Neural cell (in vitro differentiated cells): ENCODE measurements at regions not wholly inside any gene's neighbourhood (a gene's known extent, or its start where the extent isn't known, plus 50 kb on each side); places are given as distances from the start of the nearest gene placed in this dataset.

ENCODE experiments used
- H2AFZ ChIP-seq: fragments of 200-600, 300-800 bp; sonication (generic), shearing (Covaris generic); 2 replicates; pipeline ENCODE4 v1.6.0; 2014; ENCODE audit warnings: low read depth, mild to moderate bottlenecking, antibody characterized with exemption, low read length, moderate library complexity
- H3F3A ChIP-seq: fragments of 200-600 bp; shearing (Covaris generic); 2 replicates; pipeline ENCODE4 v1.6.1; 2016; ENCODE audit warnings: mild to moderate bottlenecking, moderate library complexity, mixed read lengths, antibody characterized with exemption, low read length; ENCODE audit not compliant: insufficient read depth, poor library complexity, severe bottlenecking
- H3K27ac ChIP-seq: fragments of 200-600, 300-800 bp; sonication (generic), shearing (Covaris generic); 2 replicates; pipeline ENCODE4 v1.5.1; 2014; ENCODE audit warnings: mild to moderate bottlenecking, low read length, moderate library complexity
- H3K27me3 ChIP-seq: fragments of 300-800, 200-600 bp; sonication (generic), shearing (Covaris generic); 2 replicates; pipeline ENCODE4 v1.6.0; 2014; ENCODE audit warnings: mild to moderate bottlenecking, low read depth, low read length, moderate library complexity; ENCODE audit not compliant: insufficient read depth
- H3K36me3 ChIP-seq: fragments of 300-800, 200-600 bp; sonication (generic), shearing (Covaris generic); 2 replicates; pipeline ENCODE4 v1.5.1; 2014; ENCODE audit warnings: mild to moderate bottlenecking, antibody characterized with exemption, low read length, moderate library complexity; ENCODE audit not compliant: insufficient read depth
- H3K4me2 ChIP-seq: fragments of 300-800, 200-600 bp; sonication (generic), shearing (Covaris generic); 2 replicates; pipeline ENCODE4 v1.6.0; 2014; ENCODE audit warnings: mild to moderate bottlenecking, low read length
- H3K4me3 ChIP-seq: fragments of 300-800, 200-600 bp; sonication (generic), shearing (Covaris generic); 2 replicates; pipeline ENCODE4 v1.5.1; 2014; ENCODE audit warnings: mild to moderate bottlenecking, low read length, moderate library complexity
- H3K79me2 ChIP-seq: fragments of 200-600 bp; shearing (Covaris generic); replicated peaks from 2 replicates; pipeline ENCODE4 v1.6.0; 2014; ENCODE audit warnings: mild to moderate bottlenecking, low read length, moderate library complexity; ENCODE audit not compliant: insufficient read depth
- H3K9ac ChIP-seq: fragments of 300-800, 200-600 bp; sonication (generic), shearing (Covaris generic); 2 replicates; pipeline ENCODE4 v1.6.1; 2016; ENCODE audit warnings: mild to moderate bottlenecking, low read length, mixed read lengths
- H3K9me2 ChIP-seq: fragments of 200-600 bp; shearing (Covaris generic); 2 replicates; pipeline ENCODE4 v1.6.1; 2016; ENCODE audit warnings: mild to moderate bottlenecking, low read length, mixed read lengths; ENCODE audit not compliant: insufficient read depth
- H3K9me3 ChIP-seq: fragments of 200-600, 300-800 bp; sonication (generic), shearing (Covaris generic); 2 replicates; pipeline ENCODE4 v1.6.1; 2016; ENCODE audit warnings: mild to moderate bottlenecking, mixed run types, low read length, moderate library complexity, mixed read lengths
- H4K20me1 ChIP-seq: fragments of 200-600 bp; shearing (Covaris generic); 2 replicates; pipeline ENCODE4 v1.6.1; 2016; ENCODE audit warnings: mild to moderate bottlenecking, mixed run types; ENCODE audit not compliant: insufficient read depth
- EP300 ChIP-seq: fragments of 450-650 bp; conservative IDR thresholded peaks from 2 replicates; pipeline ENCODE4 v1.6.1; 2014; ENCODE audit warnings: antibody characterized with exemption, mild to moderate bottlenecking, moderate library complexity; ENCODE audit not compliant: poor library complexity, severe bottlenecking
- EZH2 ChIP-seq: fragments of 200-600, 300-800 bp; shearing (Covaris generic), sonication (generic); IDR thresholded peaks from 2 replicates; pipeline ENCODE4 v1.6.1; 2014; ENCODE audit warnings: antibody characterized with exemption, low read length, borderline replicate concordance, mild to moderate bottlenecking; ENCODE audit not compliant: insufficient read depth, poor library complexity, severe bottlenecking
- MXI1 ChIP-seq: fragments of 450-650 bp; conservative IDR thresholded peaks from 2 replicates; pipeline ENCODE4 v1.6.1; 2014; ENCODE audit warnings: antibody characterized with exemption, mild to moderate bottlenecking; ENCODE audit not compliant: poor library complexity, severe bottlenecking
- POLR2AphosphoS5 ChIP-seq: IDR thresholded peaks from 2 replicates; pipeline ENCODE4 v1.6.1; 2012
- RAD21 ChIP-seq: fragments of 450-650 bp; conservative IDR thresholded peaks from 2 replicates; pipeline ENCODE4 v1.6.1; 2014; ENCODE audit warnings: antibody characterized with exemption, mild to moderate bottlenecking, moderate library complexity
- SMC3 ChIP-seq: fragments of 450-650 bp; conservative IDR thresholded peaks from 2 replicates; pipeline ENCODE4 v1.6.1; 2014; ENCODE audit warnings: antibody characterized with exemption, mild to moderate bottlenecking, moderate library complexity; ENCODE audit not compliant: poor library complexity
- TAF1 ChIP-seq: IDR thresholded peaks from 2 replicates; pipeline ENCODE4 v1.6.1; 2012; ENCODE audit warnings: low read depth
- TF ChIP-seq, protein P1 (sequence below): fragments of 450-650 bp; IDR thresholded peaks from 2 replicates; pipeline ENCODE4 v1.5.1; 2014; ENCODE audit warnings: antibody characterized with exemption, mild to moderate bottlenecking, moderate library complexity; ENCODE audit not compliant: poor library complexity, severe bottlenecking
- TF ChIP-seq, protein P2 (sequence below): IDR thresholded peaks from 2 replicates; pipeline ENCODE4 v1.6.1; 2012; ENCODE audit warnings: borderline replicate concordance

GRCh38 chrX:97806238-97806637, 922.5 kb downstream of the RPA4 start:
- H3F3A ChIP-seq: no peaks in the 10 kb centered on the region
- no peak overlapping the region for H3K27ac ChIP-seq
- TF ChIP-seq RAD21: no peak
- no peak for TF ChIP-seq SMC3
- TF ChIP-seq, protein P1, sequence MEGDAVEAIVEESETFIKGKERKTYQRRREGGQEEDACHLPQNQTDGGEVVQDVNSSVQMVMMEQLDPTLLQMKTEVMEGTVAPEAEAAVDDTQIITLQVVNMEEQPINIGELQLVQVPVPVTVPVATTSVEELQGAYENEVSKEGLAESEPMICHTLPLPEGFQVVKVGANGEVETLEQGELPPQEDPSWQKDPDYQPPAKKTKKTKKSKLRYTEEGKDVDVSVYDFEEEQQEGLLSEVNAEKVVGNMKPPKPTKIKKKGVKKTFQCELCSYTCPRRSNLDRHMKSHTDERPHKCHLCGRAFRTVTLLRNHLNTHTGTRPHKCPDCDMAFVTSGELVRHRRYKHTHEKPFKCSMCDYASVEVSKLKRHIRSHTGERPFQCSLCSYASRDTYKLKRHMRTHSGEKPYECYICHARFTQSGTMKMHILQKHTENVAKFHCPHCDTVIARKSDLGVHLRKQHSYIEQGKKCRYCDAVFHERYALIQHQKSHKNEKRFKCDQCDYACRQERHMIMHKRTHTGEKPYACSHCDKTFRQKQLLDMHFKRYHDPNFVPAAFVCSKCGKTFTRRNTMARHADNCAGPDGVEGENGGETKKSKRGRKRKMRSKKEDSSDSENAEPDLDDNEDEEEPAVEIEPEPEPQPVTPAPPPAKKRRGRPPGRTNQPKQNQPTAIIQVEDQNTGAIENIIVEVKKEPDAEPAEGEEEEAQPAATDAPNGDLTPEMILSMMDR: no peak
- TF ChIP-seq MXI1: no peak
- TF ChIP-seq POLR2AphosphoS5: no peak
- TF ChIP-seq, protein P2, sequence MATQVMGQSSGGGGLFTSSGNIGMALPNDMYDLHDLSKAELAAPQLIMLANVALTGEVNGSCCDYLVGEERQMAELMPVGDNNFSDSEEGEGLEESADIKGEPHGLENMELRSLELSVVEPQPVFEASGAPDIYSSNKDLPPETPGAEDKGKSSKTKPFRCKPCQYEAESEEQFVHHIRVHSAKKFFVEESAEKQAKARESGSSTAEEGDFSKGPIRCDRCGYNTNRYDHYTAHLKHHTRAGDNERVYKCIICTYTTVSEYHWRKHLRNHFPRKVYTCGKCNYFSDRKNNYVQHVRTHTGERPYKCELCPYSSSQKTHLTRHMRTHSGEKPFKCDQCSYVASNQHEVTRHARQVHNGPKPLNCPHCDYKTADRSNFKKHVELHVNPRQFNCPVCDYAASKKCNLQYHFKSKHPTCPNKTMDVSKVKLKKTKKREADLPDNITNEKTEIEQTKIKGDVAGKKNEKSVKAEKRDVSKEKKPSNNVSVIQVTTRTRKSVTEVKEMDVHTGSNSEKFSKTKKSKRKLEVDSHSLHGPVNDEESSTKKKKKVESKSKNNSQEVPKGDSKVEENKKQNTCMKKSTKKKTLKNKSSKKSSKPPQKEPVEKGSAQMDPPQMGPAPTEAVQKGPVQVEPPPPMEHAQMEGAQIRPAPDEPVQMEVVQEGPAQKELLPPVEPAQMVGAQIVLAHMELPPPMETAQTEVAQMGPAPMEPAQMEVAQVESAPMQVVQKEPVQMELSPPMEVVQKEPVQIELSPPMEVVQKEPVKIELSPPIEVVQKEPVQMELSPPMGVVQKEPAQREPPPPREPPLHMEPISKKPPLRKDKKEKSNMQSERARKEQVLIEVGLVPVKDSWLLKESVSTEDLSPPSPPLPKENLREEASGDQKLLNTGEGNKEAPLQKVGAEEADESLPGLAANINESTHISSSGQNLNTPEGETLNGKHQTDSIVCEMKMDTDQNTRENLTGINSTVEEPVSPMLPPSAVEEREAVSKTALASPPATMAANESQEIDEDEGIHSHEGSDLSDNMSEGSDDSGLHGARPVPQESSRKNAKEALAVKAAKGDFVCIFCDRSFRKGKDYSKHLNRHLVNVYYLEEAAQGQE: no peak
- TF ChIP-seq EZH2: no peak
- TF ChIP-seq EP300: no peak
- TF ChIP-seq TAF1: no peak
- H3K9ac ChIP-seq: no peak overlapping the region
- no peaks in the 10 kb centered on the region for H3K79me2 ChIP-seq
- H3K9me2 ChIP-seq: no peaks in the 10 kb centered on the region
- H3K9me3 ChIP-seq: no peaks in the 10 kb centered on the region
- H3K4me2 ChIP-seq: no peak overlapping the region
- H4K20me1 ChIP-seq: no peaks in the 10 kb centered on the region
- H2AFZ ChIP-seq: no peak overlapping the region
- H3K4me3 ChIP-seq: no peak overlapping the region
- no peaks in the 10 kb centered on the region for H3K27me3 ChIP-seq
- H3K36me3 ChIP-seq: no peaks in the 10 kb centered on the region

- no peaks in the 10 kb centered on the region for H3F3A ChIP-seq
- no peaks in the 10 kb centered on the region for H3K36me3 ChIP-seq
- TF ChIP-seq RAD21 (no peak), EP300 (no peak), TAF1 (no peak), SMC3 (no peak), EZH2 (no peak), POLR2AphosphoS5 (no peak), MXI1 (no peak)
- TF ChIP-seq, protein P2: no peak
- TF ChIP-seq, protein P1: no peak
- no peak overlapping the region for H3K27ac ChIP-seq
- H3K4me2 ChIP-seq: no peak overlapping the region
- H3K27me3 ChIP-seq: no peaks in the 10 kb centered on the region
- no peaks in the 10 kb centered on the region for H4K20me1 ChIP-seq
- no peaks in the 10 kb centered on the region for H3K79me2 ChIP-seq
- no peaks in the 10 kb centered on the region for H3K9me3 ChIP-seq
- no peak overlapping the region for H2AFZ ChIP-seq
- H3K9ac ChIP-seq: no peak overlapping the region
- H3K9me2 ChIP-seq: no peaks in the 10 kb centered on the region
- no peak overlapping the region for H3K4me3 ChIP-seq
Measured at GRCh38 chrX:97806946-97807345, 923.2 kb downstream of the RPA4 start.
